Astrocyte (in vitro differentiated cells and primary cell): ENCODE measurements at regions not wholly inside any gene's neighbourhood (a gene's known extent, or its start where the extent isn't known, plus 50 kb on each side); places are given as distances from the start of the nearest gene placed in this dataset.

Experiments used
- DNase-seq: peaks from one replicate; pipeline ENCODE4 v3.0.0-alpha.2; 2010; ENCODE audit warnings: low read depth
- FAIRE-seq: peaks from 2 replicates; lab custom pipeline; 2011; peaks lifted over from hg19 to GRCh38; lab: Jason Lieb, UNC
- H2AFZ ChIP-seq: 2 replicates; pipeline ENCODE4 v1.6.0; 2012; ENCODE audit warnings: low read depth, low read length, inconsistent platforms
- H3K27ac ChIP-seq: 2 replicates; pipeline ENCODE4 v1.5.1; 2011; ENCODE audit warnings: low read depth, low read length, inconsistent platforms
- H3K27me3 ChIP-seq: 2 replicates; pipeline ENCODE4 v1.6.0; 2011; ENCODE audit warnings: low read length, inconsistent platforms; ENCODE audit not compliant: insufficient read depth
- H3K36me3 ChIP-seq: 2 replicates; pipeline ENCODE4 v1.5.1; 2011; ENCODE audit warnings: low read length, inconsistent platforms; ENCODE audit not compliant: insufficient read depth
- H3K4me1 ChIP-seq: 2 replicates; pipeline ENCODE4 v1.5.1; 2011; ENCODE audit warnings: low read length, inconsistent platforms; ENCODE audit not compliant: insufficient read depth
- H3K4me2 ChIP-seq: 2 replicates; pipeline ENCODE4 v1.6.0; 2012; ENCODE audit warnings: low read length, inconsistent platforms
- H3K4me3 ChIP-seq: 2 replicates; pipeline ENCODE4 v1.5.1; 2011; ENCODE audit warnings: low read depth, mild to moderate bottlenecking, low read length, inconsistent platforms; ENCODE audit not compliant: insufficient read depth
- H3K79me2 ChIP-seq: 2 replicates; pipeline ENCODE4 v1.6.0; 2012; ENCODE audit warnings: mild to moderate bottlenecking, low read length, inconsistent platforms; ENCODE audit not compliant: insufficient read depth
- H3K9ac ChIP-seq: 2 replicates; pipeline ENCODE4 v1.6.0; 2012; ENCODE audit warnings: mild to moderate bottlenecking, low read length, inconsistent platforms
- H3K9me3 ChIP-seq: 2 replicates; pipeline ENCODE4 v1.5.1; 2012; ENCODE audit warnings: low read depth, mild to moderate bottlenecking, low read length, inconsistent platforms; ENCODE audit not compliant: insufficient read depth
- H4K20me1 ChIP-seq: 2 replicates; pipeline ENCODE4 v1.6.0; 2012; ENCODE audit warnings: low read length, inconsistent platforms; ENCODE audit not compliant: insufficient read depth
- H3K27ac Mint-ChIP-seq: one replicate; pipeline ENCODE4 v1.8.0; 2021; ENCODE audit warnings: mild to moderate bottlenecking, mixed read lengths; ENCODE audit not compliant: unreplicated experiment
- H3K27me3 Mint-ChIP-seq: one replicate; pipeline ENCODE4 v1.8.0; 2021; ENCODE audit warnings: low read depth, mixed read lengths; ENCODE audit not compliant: unreplicated experiment
- H3K36me3 Mint-ChIP-seq: one replicate; pipeline ENCODE4 v1.8.0; 2021; ENCODE audit warnings: low read depth, mixed read lengths; ENCODE audit not compliant: unreplicated experiment
- H3K4me1 Mint-ChIP-seq: one replicate; pipeline ENCODE4 v1.8.0; 2021; ENCODE audit warnings: low read depth, mixed read lengths; ENCODE audit not compliant: unreplicated experiment
- H3K4me3 Mint-ChIP-seq: one replicate; pipeline ENCODE4 v1.8.0; 2021; ENCODE audit warnings: mild to moderate bottlenecking, moderate library complexity, mixed read lengths; ENCODE audit not compliant: unreplicated experiment
- H3K9me3 Mint-ChIP-seq: one replicate; pipeline ENCODE4 v1.8.0; 2021; ENCODE audit warnings: mild to moderate bottlenecking, mixed read lengths; ENCODE audit not compliant: unreplicated experiment
- CTCF ChIP-seq: IDR thresholded peaks from 2 replicates; pipeline ENCODE4 v1.5.1; 2011; ENCODE audit warnings: low read depth, mild to moderate bottlenecking, inconsistent platforms, low read length, moderate library complexity; ENCODE audit not compliant: insufficient read depth
- EZH2 ChIP-seq: IDR thresholded peaks from 2 replicates; pipeline ENCODE4 v1.6.1; 2012; ENCODE audit warnings: mild to moderate bottlenecking, low read length, inconsistent platforms; ENCODE audit not compliant: insufficient read depth

- Histone ChIP-seq H3K79me2 (no peaks in the 10 kb centered on the region), H3K27ac (no peak overlapping the region), H3K36me3 (no peaks in the 10 kb centered on the region), H4K20me1 (no peaks in the 10 kb centered on the region), H3K4me1 (no peaks in the 10 kb centered on the region), H2AFZ (no peak overlapping the region), H3K4me2 (no peak overlapping the region), H3K27me3 (no peaks in the 10 kb centered on the region), H3K9ac (no peak overlapping the region), H3K4me3 (no peak overlapping the region), H3K9me3 (no peaks in the 10 kb centered on the region)
- no peak for DNase-seq
- no peak for FAIRE-seq
- TF ChIP-seq CTCF (no peak), EZH2 (no peak)
- Mint-ChIP-seq H3K9me3 (no peaks in the 10 kb centered on the region), H3K36me3 (no peaks in the 10 kb centered on the region), H3K4me3 (no peak overlapping the region), H3K27me3 (no peaks in the 10 kb centered on the region), H3K4me1 (peaks cover 17% of the 10 kb centered on the region), H3K27ac (no peak overlapping the region)
Observed at GRCh38 chr2:167490455-167490854, 602.2 kb downstream of the XIRP2 start.

DNA sequence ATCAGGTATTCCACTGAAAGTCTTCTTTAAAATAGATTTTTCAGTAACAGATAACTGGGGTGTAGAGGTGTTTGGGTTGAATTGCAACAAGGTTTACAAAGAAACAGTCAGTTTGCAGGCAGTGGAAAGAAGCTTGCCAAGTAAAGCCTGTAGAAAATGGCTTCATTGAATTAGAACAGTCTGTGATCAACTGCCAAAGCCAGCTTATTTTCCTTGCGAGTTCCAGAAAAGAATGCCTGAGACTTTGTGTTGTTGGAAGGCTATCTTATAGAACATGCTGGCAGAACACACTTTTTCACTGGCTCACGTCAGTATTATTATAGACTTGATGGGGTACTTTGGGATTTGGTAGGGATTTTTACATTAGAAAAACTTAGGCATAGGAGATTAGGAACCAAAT, 601.0 kb downstream of the XIRP2 start:
- no peaks in the 10 kb centered on the region for H3K27me3 Mint-ChIP-seq
- H3K9me3 Mint-ChIP-seq, result no peaks in the 10 kb centered on the region
- H3K36me3 Mint-ChIP-seq, result no peaks in the 10 kb centered on the region
- H3K4me1 Mint-ChIP-seq, result peaks cover 20% of the 10 kb centered on the region
- H3K4me3 Mint-ChIP-seq, result no peak overlapping the region
- no peak overlapping the region for H3K27ac ChIP-seq
- H4K20me1 ChIP-seq, result no peaks in the 10 kb centered on the region
- no peaks in the 10 kb centered on the region for H3K79me2 ChIP-seq
- H3K27me3 ChIP-seq, result no peaks in the 10 kb centered on the region
- H3K9me3 ChIP-seq, result no peaks in the 10 kb centered on the region
- H3K36me3 ChIP-seq, result no peaks in the 10 kb centered on the region
- no peak overlapping the region for H3K27ac Mint-ChIP-seq
- H3K4me3 ChIP-seq, result no peak overlapping the region
- H3K4me2 ChIP-seq, result no peak overlapping the region
- H3K4me1 ChIP-seq, result no peaks in the 10 kb centered on the region
- H2AFZ ChIP-seq, result no peak overlapping the region
- no peak overlapping the region for H3K9ac ChIP-seq
- no peak for TF ChIP-seq CTCF
- no peak for TF ChIP-seq EZH2
- DNase-seq (no peak), FAIRE-seq (no peak)

- H3K4me1 Mint-ChIP-seq, result peaks cover 16% of the 10 kb centered on the region
- Histone ChIP-seq H3K36me3 (no peaks in the 10 kb centered on the region), H2AFZ (no peak overlapping the region), H3K9me3 (no peaks in the 10 kb centered on the region), H3K4me2 (no peak overlapping the region), H3K27me3 (no peaks in the 10 kb centered on the region), H3K79me2 (no peaks in the 10 kb centered on the region), H3K4me3 (no peak overlapping the region), H4K20me1 (no peaks in the 10 kb centered on the region), H3K4me1 (no peaks in the 10 kb centered on the region), H3K27ac (no peak overlapping the region), H3K9ac (no peak overlapping the region)
- no peaks in the 10 kb centered on the region for H3K27me3 Mint-ChIP-seq
- no peak overlapping the region for H3K4me3 Mint-ChIP-seq
- no peak for DNase-seq
- TF ChIP-seq CTCF, result no peak
- TF ChIP-seq EZH2, result no peak
- no peaks in the 10 kb centered on the region for H3K36me3 Mint-ChIP-seq
- no peak for FAIRE-seq
- no peaks in the 10 kb centered on the region for H3K9me3 Mint-ChIP-seq
- no peak overlapping the region for H3K27ac Mint-ChIP-seq
Observed at GRCh38 chr2:167487728-167488127, 599.4 kb downstream of the XIRP2 start.
